Renal cortex interstitium (tissue), 11 donors: ENCODE measurements at regions not wholly inside any gene's neighbourhood (a gene's known extent, or its start where the extent isn't known, plus 50 kb on each side); places are given as distances from the start of the nearest gene placed in this dataset.

Experiments used
- DNase-seq, 11 donors: peaks; one replicate each; pipeline ENCODE4 v3.0.0-alpha.2; 2013; ENCODE audit warnings: low read depth in 9 of 11, low spot score in 4 of 11; ENCODE audit errors: extremely low read depth in 1 of 11

GRCh38 chr4:173891072-173891471, 361.0 kb upstream of the HAND2 start:
- no peak for DNase-seq

- DNase-seq, result no peak
These were observed 353.8 kb upstream of the HAND2 start for GRCh38 chr4:173883821-173884220.

- no peak for DNase-seq
These were observed 350.9 kb upstream of the HAND2 start for GRCh38 chr4:173880897-173881296.

GRCh38 chr4:173879509-173879908, 349.5 kb upstream of the HAND2 start:
- DNase-seq, result peak in 3 of 11 donors; percentile 10 to 22 (median 15)

- no peak for DNase-seq
These were observed 348.7 kb upstream of the HAND2 start for GRCh38 chr4:173878701-173879100.

- no peak for DNase-seq
These were observed 341.6 kb upstream of the HAND2 start for GRCh38 chr4:173871643-173872042.

GRCh38 chr4:173866322-173867026, 336.4 kb upstream of the HAND2 start:
- no peak for DNase-seq

GRCh38 chr4:173862754-173863153, 332.7 kb upstream of the HAND2 start:
- DNase-seq, result no peak

- no peak for DNase-seq
These were observed 330.1 kb upstream of the HAND2 start for GRCh38 chr4:173860094-173860493.

GRCh38 chr4:173859091-173859713, 329.2 kb upstream of the HAND2 start:
- DNase-seq, result no peak

GRCh38 chr4:173858471-173858870, 328.4 kb upstream of the HAND2 start:
- DNase-seq, result no peak

GRCh38 chr4:173857828-173858227, 327.8 kb upstream of the HAND2 start:
- DNase-seq, result no peak

GRCh38 chr4:173855015-173855414, 325.0 kb upstream of the HAND2 start:
- DNase-seq, result no peak

- DNase-seq, result no peak
These were observed 322.7 kb upstream of the HAND2 start for GRCh38 chr4:173852775-173853174.

- DNase-seq, result no peak
These were observed 315.6 kb upstream of the HAND2 start for GRCh38 chr4:173845580-173845979.

- DNase-seq, result no peak
These were observed 309.8 kb upstream of the HAND2 start for GRCh38 chr4:173839865-173840264.

- DNase-seq, result no peak
These were observed 307.5 kb upstream of the HAND2 start for GRCh38 chr4:173837517-173837916.

- no peak for DNase-seq
These were observed 305.9 kb upstream of the HAND2 start for GRCh38 chr4:173835903-173836302.

- DNase-seq, result no peak
These were observed 304.1 kb upstream of the HAND2 start for GRCh38 chr4:173834151-173834550.

GRCh38 chr4:173829565-173829964, 299.5 kb upstream of the HAND2 start:
- DNase-seq, result no peak

- DNase-seq, result no peak
These were observed 297.7 kb upstream of the HAND2 start for GRCh38 chr4:173827707-173828106.
